Stomach (tissue), 4 donors: ENCODE measurements at regions not wholly inside any gene's neighbourhood (a gene's known extent, or its start where the extent isn't known, plus 50 kb on each side); places are given as distances from the start of the nearest gene placed in this dataset.

Source experiments
- CTCF ChIP-seq, 7 experiments: fragments of 450-650 bp in 4 of 7; fragments of 200-600 bp in 3 of 7; sonication (generic) in 3 of 7; IDR thresholded peaks; one replicate each; pipeline ENCODE4 v1.5.1; 2016 to 2019; ENCODE audit warnings: antibody characterized with exemption in 7 of 7, control low read depth in 2 of 7, mild to moderate bottlenecking in 1 of 7
- POLR2A ChIP-seq, 4 donors: fragments of 450-650 bp; IDR thresholded peaks; one replicate each; pipeline ENCODE4 v1.6.1; 2016; ENCODE audit warnings: antibody characterized with exemption in 4 of 4, control low read depth in 2 of 4, mild to moderate bottlenecking in 1 of 4, moderate library complexity in 1 of 4

DNA sequence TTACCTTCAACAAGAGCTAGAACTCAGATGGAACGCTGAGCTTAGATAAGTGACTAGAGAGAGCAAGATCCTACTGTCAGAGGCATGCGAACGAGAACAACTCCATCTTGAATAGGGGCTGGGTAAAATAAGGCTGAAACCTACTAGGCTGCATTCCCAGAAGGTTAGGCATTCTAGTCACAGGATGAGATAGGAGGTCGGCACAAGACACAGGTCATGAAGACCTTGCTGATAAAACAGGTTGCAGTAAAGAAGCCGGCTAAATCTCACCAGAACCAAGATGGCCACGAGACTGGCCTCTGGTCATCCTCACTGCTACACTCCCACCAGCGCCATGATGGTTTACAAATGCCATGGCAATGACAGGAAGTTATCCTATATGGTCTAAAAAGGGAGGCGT, 59.6 kb upstream of the PLEKHG3 start:
- TF ChIP-seq CTCF (IDR thresholded peaks at IDR 0.05) = no peak
- no peak for TF ChIP-seq POLR2A (IDR thresholded peaks at IDR 0.05)
